Testis (tissue), 2 donors: ENCODE measurements at regions not wholly inside any gene's neighbourhood (a gene's known extent, or its start where the extent isn't known, plus 50 kb on each side); places are given as distances from the start of the nearest gene placed in this dataset.

Experiments used
- small RNA-seq, 2 donors: library from RNA; depleted of rRNA; stranded (forward); fragments of <200 nt; gene quantifications; one replicate each; pipeline ENCODE3, GENCODE V24; 2016

Small RNAs in the stretch of these regions (small RNA-seq; reads per million reads assigned to genes)
- 0 reads per million in 2 donors for gene MTCYBP4
